Calu3 (cell line): ENCODE measurements at regions not wholly inside any gene's neighbourhood (a gene's known extent, or its start where the extent isn't known, plus 50 kb on each side); places are given as distances from the start of the nearest gene placed in this dataset.

Source experiments
- BruUV-seq: library from RNA; stranded (reverse); fragments of 400-500 nt; replicated peaks from 2 replicates; lab custom pipeline; 2021; lab: Mats Ljungman, UMichigan
- CTCF ChIA-PET: fragments of 300-600 bp; sonication (Branson Sonifier 250); formaldehyde crosslinking; loops from one replicate; lab custom pipeline; 2022; ENCODE audit warnings: antibody characterized with exemption; lab: Charles Lee
- DNase-seq: peaks from one replicate; pipeline ENCODE4 v3.0.0; 2022
- H3K27ac Mint-ChIP-seq: one replicate; pipeline ENCODE4 v1.8.0; 2022; ENCODE audit warnings: mixed read lengths; ENCODE audit not compliant: unreplicated experiment
- H3K27me3 Mint-ChIP-seq: one replicate; pipeline ENCODE4 v1.8.0; 2022; ENCODE audit warnings: mixed read lengths; ENCODE audit not compliant: unreplicated experiment
- H3K36me3 Mint-ChIP-seq: one replicate; pipeline ENCODE4 v1.8.0; 2022; ENCODE audit warnings: mild to moderate bottlenecking, moderate library complexity, mixed read lengths; ENCODE audit not compliant: insufficient read depth, unreplicated experiment
- H3K4me1 Mint-ChIP-seq: one replicate; pipeline ENCODE4 v1.8.0; 2022; ENCODE audit warnings: mild to moderate bottlenecking, low read depth, mixed read lengths; ENCODE audit not compliant: unreplicated experiment
- H3K4me3 Mint-ChIP-seq: one replicate; pipeline ENCODE4 v1.8.0; 2022; ENCODE audit warnings: mild to moderate bottlenecking, low read depth, moderate library complexity, mixed read lengths; ENCODE audit not compliant: unreplicated experiment
- H3K9me3 Mint-ChIP-seq: one replicate; pipeline ENCODE4 v1.8.0; 2022; ENCODE audit warnings: low read depth, mixed read lengths; ENCODE audit not compliant: unreplicated experiment
- CTCF ChIP-seq: fragments of 200-600 bp; IDR thresholded peaks from one replicate; pipeline ENCODE4 v1.8.0; 2022; ENCODE audit warnings: antibody characterized with exemption; ENCODE audit not compliant: unreplicated experiment
- intact Hi-C: fragments of 100-400 bp; cut with micrococcal nuclease; formaldehyde crosslinking; loops from one replicate; pipeline ENCODE4 v1.10.0; 2022; ENCODE audit not compliant: unreplicated experiment

- peaks cover 54% of the 10 kb centered on the region for H3K27me3 Mint-ChIP-seq
- H3K4me1 Mint-ChIP-seq = no peaks in the 10 kb centered on the region
- no TSS peak for BruUV-seq
- CTCF ChIA-PET = no interaction called here
- DNase-seq = no peak
- TF ChIP-seq CTCF = no peak
- intact Hi-C loops = no loop called here
- no peaks in the 10 kb centered on the region for H3K36me3 Mint-ChIP-seq
- H3K9me3 Mint-ChIP-seq = peaks cover 3% of the 10 kb centered on the region
- H3K27ac Mint-ChIP-seq = no peak overlapping the region
- no peak overlapping the region for H3K4me3 Mint-ChIP-seq
Measured at GRCh38 chr12:107512391-107512790, 173.2 kb upstream of the PWP1 start.

GRCh38 chr12:107513184-107513583, 172.4 kb upstream of the PWP1 start:
- no TSS peak for BruUV-seq
- intact Hi-C loops = no loop called here
- Mint-ChIP-seq H3K9me3 (no peaks in the 10 kb centered on the region), H3K27ac (no peak overlapping the region), H3K36me3 (no peaks in the 10 kb centered on the region), H3K27me3 (peaks cover 46% of the 10 kb centered on the region), H3K4me1 (no peaks in the 10 kb centered on the region), H3K4me3 (no peak overlapping the region)
- DNase-seq = no peak
- CTCF ChIA-PET = no interaction called here
- TF ChIP-seq CTCF = no peak

GRCh38 chr12:107513636-107514400, 171.8 kb upstream of the PWP1 start:
- Mint-ChIP-seq H3K4me3 (no peak overlapping the region), H3K4me1 (no peaks in the 10 kb centered on the region), H3K36me3 (no peaks in the 10 kb centered on the region), H3K9me3 (no peaks in the 10 kb centered on the region), H3K27me3 (peaks cover 41% of the 10 kb centered on the region), H3K27ac (no peak overlapping the region)
- CTCF ChIA-PET = no interaction called here
- DNase-seq = no peak
- intact Hi-C loops = no loop called here
- TF ChIP-seq CTCF = no peak
- no TSS peak for BruUV-seq

- DNase-seq = no peak
- H3K4me1 Mint-ChIP-seq = no peaks in the 10 kb centered on the region
- H3K36me3 Mint-ChIP-seq = no peaks in the 10 kb centered on the region
- H3K9me3 Mint-ChIP-seq = peaks cover 2% of the 10 kb centered on the region
- BruUV-seq = no TSS peak
- intact Hi-C loops = no loop called here
- no peak overlapping the region for H3K4me3 Mint-ChIP-seq
- H3K27ac Mint-ChIP-seq = no peak overlapping the region
- CTCF ChIA-PET = no interaction called here
- H3K27me3 Mint-ChIP-seq = peaks cover 41% of the 10 kb centered on the region
- TF ChIP-seq CTCF = no peak
Measured at GRCh38 chr12:107514887-107515445, 170.6 kb upstream of the PWP1 start.
